ENCODE measurements at regions not wholly inside any gene's neighbourhood (a gene's known extent, or its start where the extent isn't known, plus 50 kb on each side); places are given as distances from the start of the nearest gene placed in this dataset.

DNA sequence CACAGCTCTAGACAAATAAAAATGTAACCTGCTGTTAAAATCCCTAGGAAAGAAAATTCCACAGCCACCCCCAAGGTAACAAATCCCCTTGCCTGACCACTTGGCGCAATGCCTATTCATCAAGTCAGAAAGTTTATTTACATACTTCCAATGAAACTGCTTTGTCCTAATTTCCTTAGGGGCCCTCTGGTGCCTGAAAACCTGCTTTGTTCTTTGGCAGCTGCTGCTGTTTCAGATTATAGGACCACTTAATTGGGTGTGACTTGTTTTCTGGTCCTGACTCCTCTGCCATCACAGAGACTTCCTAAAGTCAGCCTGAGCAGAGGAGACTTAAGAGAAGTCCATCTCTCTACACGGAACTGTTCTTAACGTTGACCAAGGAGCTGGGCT, 323.6 kb downstream of the UBE3D start:
- TF ChIP-seq, protein P1, sequence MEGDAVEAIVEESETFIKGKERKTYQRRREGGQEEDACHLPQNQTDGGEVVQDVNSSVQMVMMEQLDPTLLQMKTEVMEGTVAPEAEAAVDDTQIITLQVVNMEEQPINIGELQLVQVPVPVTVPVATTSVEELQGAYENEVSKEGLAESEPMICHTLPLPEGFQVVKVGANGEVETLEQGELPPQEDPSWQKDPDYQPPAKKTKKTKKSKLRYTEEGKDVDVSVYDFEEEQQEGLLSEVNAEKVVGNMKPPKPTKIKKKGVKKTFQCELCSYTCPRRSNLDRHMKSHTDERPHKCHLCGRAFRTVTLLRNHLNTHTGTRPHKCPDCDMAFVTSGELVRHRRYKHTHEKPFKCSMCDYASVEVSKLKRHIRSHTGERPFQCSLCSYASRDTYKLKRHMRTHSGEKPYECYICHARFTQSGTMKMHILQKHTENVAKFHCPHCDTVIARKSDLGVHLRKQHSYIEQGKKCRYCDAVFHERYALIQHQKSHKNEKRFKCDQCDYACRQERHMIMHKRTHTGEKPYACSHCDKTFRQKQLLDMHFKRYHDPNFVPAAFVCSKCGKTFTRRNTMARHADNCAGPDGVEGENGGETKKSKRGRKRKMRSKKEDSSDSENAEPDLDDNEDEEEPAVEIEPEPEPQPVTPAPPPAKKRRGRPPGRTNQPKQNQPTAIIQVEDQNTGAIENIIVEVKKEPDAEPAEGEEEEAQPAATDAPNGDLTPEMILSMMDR (IDR thresholded peaks at IDR 0.05): no peak
- no peak for TF ChIP-seq POLR2A (IDR thresholded peaks at IDR 0.05)
- no peak for TF ChIP-seq POLR2AphosphoS5 (IDR thresholded peaks at IDR 0.05)

Measured in breast epithelium (tissue), 3 donors.